ENCODE measurements at regions not wholly inside any gene's neighbourhood (a gene's known extent, or its start where the extent isn't known, plus 50 kb on each side); places are given as distances from the start of the nearest gene placed in this dataset.

GRCh38 chr4:92120810-92121498 is 182.8 kb upstream of the GRID2 start:
- Histone ChIP-seq H3K27me3 (ENCODE audit: control insufficient read depth in 1 of 2, insufficient read depth in 2 of 2, low read length in 1 of 2) (no peaks in the 10 kb centered on the region), H3K27ac (ENCODE audit: low read depth in 1 of 2, low read length in 2 of 2) (no peak overlapping the region), H3K4me3 (ENCODE audit: low read length in 2 of 2) (no peak overlapping the region), H3K36me3 (ENCODE audit: control insufficient read depth in 1 of 2, insufficient read depth in 2 of 2, low read length in 1 of 2) (no peaks in the 10 kb centered on the region), H3K9me3 (ENCODE audit: control insufficient read depth, low read length) (no peaks in the 10 kb centered on the region), H3K4me1 (ENCODE audit: control insufficient read depth in 1 of 2, insufficient read depth in 2 of 2, low read length in 2 of 2) (no peaks in the 10 kb centered on the region)
- intact Hi-C loops (cut with DNase I): no loop called here
- DNase-seq (no peak), ATAC-seq (ENCODE audit: low FRiP score) (no peak)
- WGBS, 2 donors: 0 to 11% methylated on average over 6 of the region's 6 CpGs

DNA sequence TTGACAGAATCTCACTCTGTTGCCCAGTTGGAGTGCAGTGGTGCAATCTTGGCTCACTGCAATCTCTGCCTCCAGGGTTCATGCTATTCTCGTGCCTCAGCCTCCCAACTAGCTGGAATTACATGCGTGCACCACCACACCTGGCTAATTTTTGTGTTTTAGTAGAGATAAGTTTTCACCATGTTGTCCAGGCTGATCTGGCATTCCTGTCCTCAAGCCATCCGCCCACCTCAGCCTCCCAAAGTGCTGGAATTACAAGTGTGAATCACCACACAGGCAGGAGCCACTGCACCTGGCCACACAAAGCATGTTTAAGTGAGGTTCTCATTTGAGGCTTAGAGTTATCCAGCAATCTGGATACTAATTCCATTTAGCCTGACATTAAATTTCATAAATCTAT is 180.9 kb upstream of the GRID2 start:
- no peak overlapping the region for H3K4me3 ChIP-seq (ENCODE audit: low read length in 2 of 2)
- intact Hi-C loops (cut with DNase I): no loop called here
- no peak overlapping the region for H3K27ac ChIP-seq (ENCODE audit: low read depth in 1 of 2, low read length in 2 of 2)
- no peaks in the 10 kb centered on the region for H3K4me1 ChIP-seq (ENCODE audit: control insufficient read depth in 1 of 2, insufficient read depth in 2 of 2, low read length in 2 of 2)
- H3K9me3 ChIP-seq (ENCODE audit: control insufficient read depth, low read length): no peaks in the 10 kb centered on the region
- H3K36me3 ChIP-seq (ENCODE audit: control insufficient read depth in 1 of 2, insufficient read depth in 2 of 2, low read length in 1 of 2): no peaks in the 10 kb centered on the region
- H3K27me3 ChIP-seq (ENCODE audit: control insufficient read depth in 1 of 2, insufficient read depth in 2 of 2, low read length in 1 of 2): no peaks in the 10 kb centered on the region
- WGBS, 2 donors: 90 to 91% methylated on average over 3 of the region's 3 CpGs
- DNase-seq: no peak
- ATAC-seq (ENCODE audit: low FRiP score): no peak

GRCh38 chr4:92128676-92129075 is 175.1 kb upstream of the GRID2 start:
- Histone ChIP-seq H3K4me3 (ENCODE audit: low read length in 2 of 2) (no peak overlapping the region), H3K36me3 (ENCODE audit: control insufficient read depth in 1 of 2, insufficient read depth in 2 of 2, low read length in 1 of 2) (no peaks in the 10 kb centered on the region), H3K9me3 (ENCODE audit: control insufficient read depth, low read length) (peaks cover 3% of the 10 kb centered on the region), H3K27me3 (ENCODE audit: control insufficient read depth in 1 of 2, insufficient read depth in 2 of 2, low read length in 1 of 2) (no peaks in the 10 kb centered on the region), H3K27ac (ENCODE audit: low read depth in 1 of 2, low read length in 2 of 2) (no peak overlapping the region), H3K4me1 (ENCODE audit: control insufficient read depth in 1 of 2, insufficient read depth in 2 of 2, low read length in 2 of 2) (no peaks in the 10 kb centered on the region)
- 86 to 91% methylated on average over 1 of the region's 1 CpG for whole genome bisulfite sequencing, 2 donors
- DNase-seq (no peak), ATAC-seq (ENCODE audit: low FRiP score) (no peak)
- intact Hi-C loops (cut with DNase I): no loop called here

GRCh38 chr4:92129408-92129994 is 174.3 kb upstream of the GRID2 start:
- intact Hi-C loops (cut with DNase I): no loop called here
- no peaks in the 10 kb centered on the region for H3K36me3 ChIP-seq (ENCODE audit: control insufficient read depth in 1 of 2, insufficient read depth in 2 of 2, low read length in 1 of 2)
- peaks cover 3% of the 10 kb centered on the region for H3K9me3 ChIP-seq (ENCODE audit: control insufficient read depth, low read length)
- no peaks in the 10 kb centered on the region for H3K4me1 ChIP-seq (ENCODE audit: control insufficient read depth in 1 of 2, insufficient read depth in 2 of 2, low read length in 2 of 2)
- DNase-seq (no peak), ATAC-seq (ENCODE audit: low FRiP score) (no peak)
- H3K27ac ChIP-seq (ENCODE audit: low read depth in 1 of 2, low read length in 2 of 2): no peak overlapping the region
- WGBS, 2 donors: 89 to 91% methylated on average over 5 of the region's 5 CpGs
- no peaks in the 10 kb centered on the region for H3K27me3 ChIP-seq (ENCODE audit: control insufficient read depth in 1 of 2, insufficient read depth in 2 of 2, low read length in 1 of 2)
- no peak overlapping the region for H3K4me3 ChIP-seq (ENCODE audit: low read length in 2 of 2)

DNA sequence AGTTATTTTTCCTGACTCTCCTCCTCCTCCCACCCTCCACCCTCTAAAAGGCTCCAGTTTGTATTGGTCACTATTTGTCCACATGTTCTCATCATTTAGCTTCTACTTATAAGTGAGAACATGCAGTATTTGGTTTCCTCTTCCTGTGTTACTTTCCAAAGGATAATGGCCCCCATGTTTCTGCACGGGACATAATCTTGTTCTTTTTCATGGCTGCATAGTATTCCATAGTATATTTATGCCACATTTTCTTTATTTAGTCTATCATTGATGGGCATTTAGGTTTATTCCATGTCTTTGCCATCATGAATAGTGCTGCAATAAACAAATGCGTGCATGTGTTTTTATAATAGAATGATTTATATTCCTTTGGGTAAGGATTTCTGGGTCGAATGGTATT is 167.3 kb upstream of the GRID2 start:
- ATAC-seq (ENCODE audit: low FRiP score): no peak
- peaks cover 2% of the 10 kb centered on the region for H3K9me3 ChIP-seq (ENCODE audit: control insufficient read depth, low read length)
- intact Hi-C loops (cut with DNase I): no loop called here
- H3K4me3 ChIP-seq (ENCODE audit: low read length in 2 of 2): no peak overlapping the region
- H3K27ac ChIP-seq (ENCODE audit: low read depth in 1 of 2, low read length in 2 of 2): no peak overlapping the region
- DNase-seq: no peak
- no peaks in the 10 kb centered on the region for H3K36me3 ChIP-seq (ENCODE audit: control insufficient read depth in 1 of 2, insufficient read depth in 2 of 2, low read length in 1 of 2)
- WGBS, 2 donors: 86 to 91% methylated on average over 3 of the region's 3 CpGs
- no peaks in the 10 kb centered on the region for H3K4me1 ChIP-seq (ENCODE audit: control insufficient read depth in 1 of 2, insufficient read depth in 2 of 2, low read length in 2 of 2)
- no peaks in the 10 kb centered on the region for H3K27me3 ChIP-seq (ENCODE audit: control insufficient read depth in 1 of 2, insufficient read depth in 2 of 2, low read length in 1 of 2)

- Histone ChIP-seq H3K9me3 (ENCODE audit: control insufficient read depth, low read length) (peaks cover 1% of the 10 kb centered on the region), H3K36me3 (ENCODE audit: control insufficient read depth in 1 of 2, insufficient read depth in 2 of 2, low read length in 1 of 2) (no peaks in the 10 kb centered on the region), H3K4me3 (ENCODE audit: low read length in 2 of 2) (no peak overlapping the region), H3K27ac (ENCODE audit: low read depth in 1 of 2, low read length in 2 of 2) (no peak overlapping the region), H3K4me1 (ENCODE audit: control insufficient read depth in 1 of 2, insufficient read depth in 2 of 2, low read length in 2 of 2) (no peaks in the 10 kb centered on the region), H3K27me3 (ENCODE audit: control insufficient read depth in 1 of 2, insufficient read depth in 2 of 2, low read length in 1 of 2) (no peaks in the 10 kb centered on the region)
- no peak for ATAC-seq (ENCODE audit: low FRiP score)
- 82 to 86% methylated on average over 2 of the region's 2 CpGs for WGBS, 2 donors
- DNase-seq: no peak
- intact Hi-C loops (cut with DNase I): no loop called here
Measured at GRCh38 chr4:92163348-92163747, 140.4 kb upstream of the GRID2 start.

DNA sequence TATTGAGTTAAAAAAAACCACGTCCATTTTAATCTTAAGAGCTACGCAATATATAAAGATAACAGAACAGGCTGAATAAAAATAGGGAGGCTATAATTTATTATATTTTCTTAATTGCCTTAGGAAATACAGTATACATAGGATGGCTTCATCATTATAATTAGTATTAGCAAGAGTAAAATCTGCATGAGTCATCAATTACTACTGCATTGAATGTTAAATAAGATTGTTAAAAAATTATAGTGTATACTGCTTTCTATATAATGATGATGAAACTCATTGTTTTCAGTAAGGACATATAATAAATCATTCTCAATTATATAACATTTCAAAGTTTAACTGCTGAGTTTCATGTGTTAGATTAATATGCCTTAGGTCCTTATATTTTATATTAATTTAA is 133.4 kb upstream of the GRID2 start:
- intact Hi-C loops (cut with DNase I): loop anchor here in 1 of 2 donors (10.0 kb wide), 1 partner anchor 214 kb away; no protein-coding TSS in a partner anchor
- Histone ChIP-seq H3K36me3 (ENCODE audit: control insufficient read depth in 1 of 2, insufficient read depth in 2 of 2, low read length in 1 of 2) (no peaks in the 10 kb centered on the region), H3K27me3 (ENCODE audit: control insufficient read depth in 1 of 2, insufficient read depth in 2 of 2, low read length in 1 of 2) (no peaks in the 10 kb centered on the region), H3K4me3 (ENCODE audit: low read length in 2 of 2) (no peak overlapping the region), H3K9me3 (ENCODE audit: control insufficient read depth, low read length) (no peaks in the 10 kb centered on the region), H3K4me1 (ENCODE audit: control insufficient read depth in 1 of 2, insufficient read depth in 2 of 2, low read length in 2 of 2) (no peaks in the 10 kb centered on the region), H3K27ac (ENCODE audit: low read depth in 1 of 2, low read length in 2 of 2) (no peak overlapping the region)
- DNase-seq (no peak), ATAC-seq (ENCODE audit: low FRiP score) (no peak)
- 53 to 59% methylated on average over 2 of the region's 2 CpGs for WGBS, 2 donors

DNA sequence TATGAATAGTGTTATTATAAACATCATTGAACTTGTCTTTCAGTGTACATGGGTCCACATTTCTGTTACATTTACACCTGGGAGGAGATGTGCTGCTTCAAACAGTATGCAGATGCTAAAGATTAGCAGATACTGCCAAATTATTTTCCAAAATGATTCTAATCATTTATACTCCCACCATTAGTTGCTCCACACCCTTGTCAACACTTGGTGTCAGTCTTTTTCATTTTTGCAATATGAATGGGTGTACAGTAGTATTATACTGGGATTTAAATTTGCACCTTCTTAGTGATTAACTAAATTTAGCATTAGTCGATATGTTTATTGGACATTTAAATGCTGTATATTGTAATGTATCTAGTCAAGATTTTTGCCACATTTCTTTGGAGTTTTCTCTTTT is 131.6 kb upstream of the GRID2 start:
- ATAC-seq (ENCODE audit: low FRiP score): no peak
- Histone ChIP-seq H3K27ac (ENCODE audit: low read depth in 1 of 2, low read length in 2 of 2) (no peak overlapping the region), H3K9me3 (ENCODE audit: control insufficient read depth, low read length) (no peaks in the 10 kb centered on the region), H3K4me1 (ENCODE audit: control insufficient read depth in 1 of 2, insufficient read depth in 2 of 2, low read length in 2 of 2) (no peaks in the 10 kb centered on the region), H3K36me3 (ENCODE audit: control insufficient read depth in 1 of 2, insufficient read depth in 2 of 2, low read length in 1 of 2) (no peaks in the 10 kb centered on the region), H3K4me3 (ENCODE audit: low read length in 2 of 2) (no peak overlapping the region), H3K27me3 (ENCODE audit: control insufficient read depth in 1 of 2, insufficient read depth in 2 of 2, low read length in 1 of 2) (no peaks in the 10 kb centered on the region)
- WGBS, 2 donors: 97% methylated on average over 1 of the region's 1 CpG
- DNase-seq: no peak
- intact Hi-C loops (cut with DNase I): loop anchor here in 1 of 2 donors (10.0 kb wide), 1 partner anchor 213 kb away; no protein-coding TSS in a partner anchor

DNA sequence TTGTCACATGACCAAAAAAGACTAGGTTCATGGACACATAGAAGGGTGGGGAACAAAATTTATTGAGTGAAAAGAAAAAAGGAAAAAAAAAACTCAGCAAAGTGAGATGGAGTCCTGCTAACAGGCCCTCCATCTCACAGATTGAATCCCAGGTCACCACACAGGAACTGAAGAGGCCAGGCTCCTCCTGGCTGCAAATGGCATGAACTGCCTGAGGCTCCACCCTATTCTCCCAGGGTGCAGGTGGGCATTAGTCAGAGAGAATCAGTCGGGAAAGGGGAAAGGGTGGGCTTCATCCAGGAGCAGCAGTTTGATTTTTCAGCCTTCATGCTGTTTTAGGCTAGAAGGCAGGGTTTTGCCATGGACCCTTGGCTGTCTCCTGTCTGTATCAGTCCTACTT is 128.5 kb upstream of the GRID2 start:
- no peak overlapping the region for H3K4me3 ChIP-seq (ENCODE audit: low read length in 2 of 2)
- no peaks in the 10 kb centered on the region for H3K9me3 ChIP-seq (ENCODE audit: control insufficient read depth, low read length)
- H3K4me1 ChIP-seq (ENCODE audit: control insufficient read depth in 1 of 2, insufficient read depth in 2 of 2, low read length in 2 of 2): no peaks in the 10 kb centered on the region
- ATAC-seq (ENCODE audit: low FRiP score): no peak
- H3K27me3 ChIP-seq (ENCODE audit: control insufficient read depth in 1 of 2, insufficient read depth in 2 of 2, low read length in 1 of 2): no peaks in the 10 kb centered on the region
- intact Hi-C loops (cut with DNase I): loop anchor here in 1 of 2 donors (10.0 kb wide), 1 partner anchor 210 kb away; no protein-coding TSS in a partner anchor
- DNase-seq: no peak
- no peaks in the 10 kb centered on the region for H3K36me3 ChIP-seq (ENCODE audit: control insufficient read depth in 1 of 2, insufficient read depth in 2 of 2, low read length in 1 of 2)
- no peak overlapping the region for H3K27ac ChIP-seq (ENCODE audit: low read depth in 1 of 2, low read length in 2 of 2)
- WGBS, 2 donors: 56 to 58% methylated on average over 1 of the region's 1 CpG

Measured in aorta (tissue), 5 donors.